ENCODE measurements at regions not wholly inside any gene's neighbourhood (a gene's known extent, or its start where the extent isn't known, plus 50 kb on each side); places are given as distances from the start of the nearest gene placed in this dataset.

- DNase-seq (no peak), ATAC-seq (no peak)
- no peaks in the 10 kb centered on the region for H3K9me3 ChIP-seq
- no peaks in the 10 kb centered on the region for H3K36me3 ChIP-seq (replicated peaks in 1 of 2; ENCODE audit: insufficient read depth in 1 of 2, low read depth in 2 of 2)
- 95 to 98% methylated on average over 2 of the region's 2 CpGs for WGBS, 2 donors
- no peak overlapping the region for H3K27ac ChIP-seq
- no peak overlapping the region for H3K4me3 ChIP-seq
- intact Hi-C loops (cut with DNase I) = no loop called here
- TF ChIP-seq POLR2A (IDR thresholded peaks at IDR 0.05) (no peak), CTCF (IDR thresholded peaks at IDR 0.05) (no peak)
- H3K27me3 ChIP-seq = no peaks in the 10 kb centered on the region
- no peaks in the 10 kb centered on the region for H3K4me1 ChIP-seq
These were observed 112.3 kb upstream of the DTNBP1 start for GRCh38 chr6:15775076-15775634.

- ATAC-seq (no peak), DNase-seq (no peak)
- intact Hi-C loops (cut with DNase I) = no loop called here
- H3K27me3 ChIP-seq = no peaks in the 10 kb centered on the region
- TF ChIP-seq POLR2A (IDR thresholded peaks at IDR 0.05) (no peak), CTCF (IDR thresholded peaks at IDR 0.05) (no peak)
- H3K4me1 ChIP-seq = no peaks in the 10 kb centered on the region
- H3K9me3 ChIP-seq = no peaks in the 10 kb centered on the region
- no peak overlapping the region for H3K4me3 ChIP-seq
- no peak overlapping the region for H3K27ac ChIP-seq
- WGBS, 2 donors = 90 to 91% methylated on average over 3 of the region's 3 CpGs
- H3K36me3 ChIP-seq (replicated peaks in 1 of 2; ENCODE audit: insufficient read depth in 1 of 2, low read depth in 2 of 2) = no peaks in the 10 kb centered on the region
These were observed 111.1 kb upstream of the DTNBP1 start for GRCh38 chr6:15773806-15774410.

GRCh38 chr6:15770347-15771143 lies 107.7 kb upstream of the DTNBP1 start:
- Histone ChIP-seq H3K27me3 (no peaks in the 10 kb centered on the region), H3K4me3 (no peak overlapping the region), H3K27ac (no peak overlapping the region), H3K36me3 (replicated peaks in 1 of 2; ENCODE audit: insufficient read depth in 1 of 2, low read depth in 2 of 2) (no peaks in the 10 kb centered on the region), H3K9me3 (no peaks in the 10 kb centered on the region), H3K4me1 (no peaks in the 10 kb centered on the region)
- intact Hi-C loops (cut with DNase I) = no loop called here
- ATAC-seq (no peak), DNase-seq (no peak)
- TF ChIP-seq CTCF (IDR thresholded peaks at IDR 0.05) (no peak), POLR2A (IDR thresholded peaks at IDR 0.05) (no peak)
- WGBS, 2 donors = 84 to 85% methylated on average over 4 of the region's 4 CpGs

GRCh38 chr6:15769511-15770018 lies 106.7 kb upstream of the DTNBP1 start:
- DNase-seq = no peak
- no peak for ATAC-seq
- H3K27ac ChIP-seq = no peak overlapping the region
- no peaks in the 10 kb centered on the region for H3K9me3 ChIP-seq
- no peaks in the 10 kb centered on the region for H3K4me1 ChIP-seq
- no peak overlapping the region for H3K4me3 ChIP-seq
- intact Hi-C loops (cut with DNase I) = no loop called here
- no peaks in the 10 kb centered on the region for H3K27me3 ChIP-seq
- no peaks in the 10 kb centered on the region for H3K36me3 ChIP-seq (replicated peaks in 1 of 2; ENCODE audit: insufficient read depth in 1 of 2, low read depth in 2 of 2)
- 88% methylated on average over 5 of the region's 5 CpGs for WGBS, 2 donors
- TF ChIP-seq POLR2A (IDR thresholded peaks at IDR 0.05) (no peak), CTCF (IDR thresholded peaks at IDR 0.05) (no peak)

Data from body of pancreas (tissue), 4 donors.